Fibroblast of peridontal ligament (primary cell): ENCODE measurements at regions not wholly inside any gene's neighbourhood (a gene's known extent, or its start where the extent isn't known, plus 50 kb on each side); places are given as distances from the start of the nearest gene placed in this dataset.
"Not testable (repeated sequence)": the region's sequence is repeated elsewhere in the genome, so short reads cannot be mapped to it uniquely, and the experiment has no call there.

ENCODE experiments used
- DNase-seq: peaks from one replicate; pipeline ENCODE4 v3.0.0-alpha.2; 2010; ENCODE audit errors: extremely low read depth

DNA sequence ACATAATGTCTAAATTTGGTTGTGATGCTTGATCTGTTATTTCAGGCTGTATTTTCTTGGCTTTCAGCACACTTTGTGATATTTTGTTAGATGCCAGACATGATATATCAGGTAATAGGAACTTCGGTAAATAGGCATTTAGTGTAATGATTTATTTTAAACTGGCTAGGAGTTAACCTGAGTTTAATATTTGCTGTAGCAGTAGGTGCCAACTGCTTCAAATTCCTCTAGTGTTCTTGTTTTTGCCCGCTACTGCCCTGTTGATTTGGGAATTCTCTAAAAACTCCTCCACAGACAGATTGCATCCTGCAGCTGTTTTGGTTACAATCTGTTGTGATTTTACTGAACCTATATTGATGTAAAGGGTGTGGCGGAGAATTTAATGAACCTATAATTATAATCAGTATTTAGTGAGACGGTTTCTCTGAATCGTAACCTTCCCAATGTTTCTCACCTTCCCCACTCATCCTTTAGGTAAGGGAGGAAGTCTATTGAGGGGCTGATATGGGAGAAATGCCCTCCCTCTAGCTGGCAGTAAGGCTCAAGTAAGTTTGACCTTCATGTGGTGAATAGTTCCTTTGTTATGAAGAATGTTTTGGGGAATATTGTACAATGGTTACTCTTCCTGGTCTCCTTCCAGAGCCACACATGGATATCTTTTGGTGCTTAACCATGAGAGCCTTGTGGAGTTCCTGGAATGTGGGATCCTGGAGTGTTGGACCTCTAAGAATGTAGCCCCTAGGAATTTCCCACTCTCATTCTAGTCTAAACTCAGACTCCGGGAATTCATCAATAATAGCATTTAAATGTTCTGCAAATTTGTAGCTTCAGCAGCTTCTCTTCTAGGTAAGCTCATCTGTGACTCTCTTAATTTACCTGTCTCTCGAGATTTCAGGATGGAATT is 634.1 kb downstream of the FSCB start:
- DNase-seq, result no peak

DNA sequence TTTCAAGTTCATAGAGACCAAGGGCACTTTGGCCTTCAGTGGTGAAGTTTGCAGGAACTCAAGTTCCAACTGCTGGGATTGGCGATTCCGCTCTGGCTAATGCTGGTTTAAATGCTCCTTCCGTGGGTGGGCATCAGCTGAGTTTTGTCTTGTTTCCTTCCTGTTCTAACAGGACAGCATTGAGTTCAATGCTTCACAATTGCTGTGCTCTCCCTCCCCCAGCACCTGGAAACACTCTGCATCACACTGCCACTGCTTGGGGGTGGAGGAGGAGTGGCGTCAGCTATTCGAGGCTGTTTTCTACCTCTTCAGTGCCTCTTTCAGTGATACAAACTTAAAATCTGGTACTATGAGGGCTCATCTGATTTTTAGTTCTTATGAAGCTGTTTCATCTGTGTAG is 634.9 kb downstream of the FSCB start:
- DNase-seq, result no peak

DNA sequence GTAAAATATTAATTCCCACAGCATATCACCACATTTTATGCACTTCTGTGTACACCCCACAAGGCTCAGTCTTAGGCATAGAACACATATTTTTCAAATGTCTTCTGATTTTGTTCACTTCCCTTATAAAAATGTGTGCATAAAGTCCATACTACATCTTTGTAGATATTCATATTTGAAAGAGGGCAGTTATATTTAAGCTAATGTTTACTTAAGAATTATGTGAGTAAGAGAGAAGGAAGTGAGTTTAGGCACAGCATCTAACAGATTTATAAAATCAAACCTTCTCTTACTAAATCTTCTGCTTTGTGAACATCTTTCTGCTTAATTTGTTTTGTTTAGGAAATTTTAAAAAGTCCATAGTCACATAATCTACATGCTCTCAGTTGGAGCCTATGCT is 648.1 kb downstream of the FSCB start:
- DNase-seq, result no peak

DNA sequence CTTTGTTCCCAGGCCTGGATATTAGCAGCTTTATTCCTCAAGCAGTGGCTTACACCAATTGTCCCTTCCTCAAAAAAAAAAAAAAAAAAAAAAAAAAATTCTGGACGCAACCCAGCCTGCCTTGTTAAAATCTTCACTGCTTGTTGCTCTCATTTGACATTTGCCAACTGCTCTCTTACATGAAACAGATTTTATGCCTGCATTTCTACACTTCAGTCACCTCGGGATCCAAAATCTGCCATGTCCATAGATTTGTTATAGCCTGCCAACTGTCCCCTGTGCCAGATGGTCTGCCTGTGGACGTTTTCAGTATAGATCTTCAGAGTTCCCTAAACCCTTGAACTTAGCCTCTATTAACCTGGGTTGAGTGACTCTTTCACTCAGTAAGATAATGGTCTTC is 651.5 kb downstream of the FSCB start:
- no peak for DNase-seq

DNA sequence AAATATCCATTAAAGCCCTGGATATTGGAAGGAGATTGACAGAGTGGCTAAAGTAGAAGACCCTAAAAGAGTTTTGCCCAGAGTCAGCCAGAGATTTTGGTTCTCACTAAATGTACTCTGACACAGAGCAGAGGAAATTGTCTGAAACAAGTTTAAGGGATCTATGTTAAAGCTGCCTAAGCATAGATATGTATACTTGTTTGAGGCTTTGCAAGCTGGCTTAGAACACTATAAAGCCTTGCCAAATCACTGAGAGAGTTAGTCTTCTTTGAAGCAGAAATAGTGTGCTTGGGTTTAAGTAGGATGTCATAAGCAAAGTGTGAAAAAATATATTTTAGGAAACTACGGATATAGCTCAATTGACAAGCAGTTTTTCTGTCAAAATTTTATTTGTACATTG is 653.5 kb downstream of the FSCB start:
- no peak for DNase-seq

DNA sequence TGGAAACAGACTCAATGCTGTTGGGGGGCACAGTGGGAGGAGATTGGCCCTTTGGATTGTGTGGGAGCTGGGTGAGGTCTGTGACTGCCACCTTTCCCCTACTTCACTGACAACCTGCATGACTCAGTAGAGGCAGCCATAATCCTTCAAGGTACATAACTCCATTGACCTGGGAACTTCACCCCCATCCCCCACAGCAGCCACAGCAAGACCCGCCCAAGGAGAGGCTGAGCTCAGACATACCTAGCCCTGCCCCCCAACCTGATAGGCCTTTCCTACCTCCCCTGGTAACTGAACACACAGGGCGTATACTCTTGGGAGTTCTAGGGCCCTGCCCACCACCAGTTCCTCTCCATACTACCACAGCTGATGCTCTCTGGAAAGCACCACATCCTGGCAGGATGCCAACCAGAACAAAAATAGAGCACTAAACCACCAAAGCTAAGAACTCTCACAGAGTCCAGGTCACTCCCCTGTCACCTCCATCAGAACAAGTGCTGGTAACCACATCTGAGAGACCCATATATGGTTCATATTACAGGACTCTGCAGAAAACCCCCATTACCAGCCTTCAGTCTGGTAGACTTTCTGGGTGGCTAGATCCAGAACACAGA is 703.9 kb downstream of the FSCB start:
- DNase-seq, result no peak

DNA sequence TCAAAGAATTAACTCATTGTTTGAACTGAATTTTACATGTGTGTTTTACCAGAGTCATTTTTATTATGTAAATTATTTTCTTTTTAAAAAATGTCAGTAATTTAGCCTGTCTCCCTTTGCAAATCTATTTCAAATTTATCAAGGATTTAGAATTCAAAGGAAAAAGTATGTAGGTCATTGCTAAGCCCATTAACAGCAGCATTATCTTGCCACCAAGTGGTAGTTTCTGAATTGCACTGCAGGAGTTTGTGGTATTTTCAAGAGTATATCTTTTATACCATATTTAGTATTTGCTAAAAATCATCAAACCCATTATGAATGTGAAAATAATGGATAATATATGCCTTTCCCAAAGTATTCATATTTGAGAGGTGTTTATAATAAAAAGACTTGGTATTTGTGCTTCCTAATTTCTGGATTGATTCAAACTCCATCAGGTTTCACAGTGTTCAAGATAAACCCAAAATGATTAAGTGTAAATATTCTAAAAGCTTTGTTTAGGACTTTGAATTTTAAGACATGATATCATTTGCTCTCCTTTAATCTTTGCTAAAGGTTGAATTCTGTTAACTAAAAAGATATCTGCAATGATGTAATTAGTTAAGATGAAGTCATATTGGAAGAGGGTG is 711.4 kb downstream of the FSCB start:
- DNase-seq, result peak; percentile 39

DNA sequence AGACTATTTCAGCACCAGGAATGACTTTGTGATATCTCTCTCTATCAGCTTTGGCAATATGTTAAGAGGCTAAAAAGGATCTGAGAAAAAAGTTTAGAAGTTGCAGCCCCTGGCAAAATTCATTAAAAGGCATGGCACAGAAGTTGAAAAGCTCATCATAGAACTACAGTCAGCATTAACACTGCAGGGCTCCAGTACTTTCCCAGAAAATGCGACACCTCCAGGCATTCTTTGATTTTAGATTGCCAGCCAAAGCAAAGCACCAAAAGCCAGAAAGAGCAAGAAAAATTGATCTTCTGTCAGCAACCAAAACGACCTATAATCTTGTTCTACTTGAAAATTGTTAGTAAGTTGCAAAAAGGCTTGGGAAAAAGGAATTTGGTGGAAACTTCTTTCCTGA is 713.5 kb downstream of the FSCB start:
- no peak for DNase-seq

DNA sequence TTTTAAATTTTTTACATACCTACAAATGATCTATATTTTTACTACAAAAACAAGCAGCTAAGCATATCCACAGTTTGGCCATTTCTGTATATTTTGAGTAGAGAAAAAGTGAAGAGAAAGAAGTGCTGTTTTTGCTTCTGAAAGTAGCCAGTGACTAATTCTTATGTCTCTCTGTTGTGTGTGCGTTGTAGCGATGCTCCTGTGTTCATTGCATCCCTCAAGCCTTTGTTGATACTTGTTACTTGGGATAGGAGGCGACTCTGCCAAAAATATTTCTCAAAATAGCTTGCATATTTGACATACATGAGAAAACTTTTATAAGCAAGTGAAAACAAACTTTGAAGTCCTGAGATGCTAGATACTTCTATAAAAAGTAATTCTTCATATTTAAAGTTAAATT is 714.1 kb downstream of the FSCB start:
- DNase-seq, result peak; percentile 1

DNA sequence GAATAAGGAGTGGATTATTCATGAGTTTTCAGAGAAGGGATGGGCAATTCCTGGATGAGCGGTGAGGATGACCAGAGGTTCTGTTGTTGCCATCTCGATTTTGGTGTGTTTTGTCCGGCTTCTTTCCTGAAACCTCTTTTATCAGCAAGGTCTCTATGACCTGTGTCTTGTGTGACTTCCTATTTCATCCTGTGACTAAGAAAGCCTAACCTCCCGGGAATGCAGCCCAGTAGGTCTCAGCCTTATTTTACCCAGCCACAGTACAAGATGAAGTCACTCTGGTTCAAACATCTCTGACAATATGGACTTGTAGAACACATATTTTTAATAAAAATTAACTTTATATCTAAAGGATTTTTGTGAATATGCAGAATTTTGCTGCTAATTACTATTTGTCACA is 716.4 kb downstream of the FSCB start:
- no peak for DNase-seq

DNA sequence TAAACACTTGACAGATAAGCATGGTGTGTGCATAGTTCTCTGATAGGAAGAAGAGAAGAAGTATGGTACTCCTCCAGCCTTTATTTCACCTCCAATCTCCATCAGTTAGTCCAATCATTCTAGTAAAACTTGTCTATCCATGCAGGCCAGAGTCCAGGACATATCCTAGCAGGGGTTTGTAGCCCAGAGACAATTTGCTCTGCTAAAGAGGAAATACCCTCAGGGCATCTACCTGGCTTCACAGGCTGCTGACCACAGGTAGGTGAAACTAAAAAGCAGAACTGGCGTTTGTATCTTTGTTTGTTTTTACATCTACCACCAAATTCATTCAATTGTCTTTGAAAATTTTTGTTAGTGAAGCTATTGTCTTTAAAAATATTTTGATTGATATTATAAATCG is 717.6 kb downstream of the FSCB start:
- no peak for DNase-seq

DNA sequence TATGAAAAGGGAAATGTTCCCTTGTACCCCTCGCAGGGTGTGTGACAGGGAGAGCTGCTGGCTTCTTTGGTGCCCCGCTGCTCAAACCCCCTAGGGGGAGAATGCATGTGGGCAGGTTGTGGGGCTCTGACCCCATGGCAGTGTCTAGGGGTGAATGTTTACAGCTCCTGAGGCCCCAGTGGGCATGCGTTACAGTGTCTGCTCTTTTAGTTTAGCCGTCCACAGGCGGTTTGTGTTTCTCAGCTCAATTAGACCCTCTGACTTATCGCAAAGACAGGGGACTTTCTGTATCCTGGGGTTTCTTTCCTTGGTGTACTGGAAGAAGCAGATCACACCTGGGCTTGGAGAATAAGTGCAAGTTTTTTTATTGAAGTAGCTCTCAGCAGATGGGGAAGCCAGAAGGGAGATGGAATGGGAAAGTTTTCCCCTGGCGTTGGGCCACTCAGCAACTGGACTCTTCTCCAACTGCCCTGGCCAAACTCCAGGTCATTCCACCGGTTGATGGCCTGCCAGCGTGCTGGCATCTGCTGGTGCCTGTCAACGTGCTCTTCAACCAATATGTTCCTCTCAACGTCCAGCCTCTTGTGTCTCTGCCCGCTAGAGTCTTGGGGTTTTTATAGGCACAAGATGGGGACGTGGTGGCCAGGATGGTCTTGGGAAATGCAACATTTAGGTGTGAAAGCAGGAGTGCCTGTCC is 720.9 kb downstream of the FSCB start:
- no peak for DNase-seq

DNA sequence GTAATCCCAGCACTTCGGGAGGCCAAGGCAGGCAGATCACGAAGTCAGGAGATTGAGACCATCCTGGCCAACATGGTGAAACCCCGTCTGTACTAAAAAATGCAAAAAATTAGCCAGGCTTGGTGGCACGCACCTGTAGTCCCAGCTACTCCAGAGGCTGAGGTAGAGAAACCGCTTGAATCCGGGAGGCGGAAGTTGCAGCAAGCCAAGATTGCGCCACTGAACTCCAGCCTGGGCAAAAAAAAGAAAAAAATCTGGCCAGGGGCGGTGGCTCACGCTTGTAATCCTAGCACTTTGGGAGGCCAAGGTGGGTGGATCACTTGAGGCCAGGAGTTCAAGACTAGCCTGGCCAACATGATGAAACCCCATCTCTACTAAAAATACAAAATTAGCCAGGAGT is 722.7 kb downstream of the FSCB start:
- DNase-seq, result not testable (repeated sequence)

DNA sequence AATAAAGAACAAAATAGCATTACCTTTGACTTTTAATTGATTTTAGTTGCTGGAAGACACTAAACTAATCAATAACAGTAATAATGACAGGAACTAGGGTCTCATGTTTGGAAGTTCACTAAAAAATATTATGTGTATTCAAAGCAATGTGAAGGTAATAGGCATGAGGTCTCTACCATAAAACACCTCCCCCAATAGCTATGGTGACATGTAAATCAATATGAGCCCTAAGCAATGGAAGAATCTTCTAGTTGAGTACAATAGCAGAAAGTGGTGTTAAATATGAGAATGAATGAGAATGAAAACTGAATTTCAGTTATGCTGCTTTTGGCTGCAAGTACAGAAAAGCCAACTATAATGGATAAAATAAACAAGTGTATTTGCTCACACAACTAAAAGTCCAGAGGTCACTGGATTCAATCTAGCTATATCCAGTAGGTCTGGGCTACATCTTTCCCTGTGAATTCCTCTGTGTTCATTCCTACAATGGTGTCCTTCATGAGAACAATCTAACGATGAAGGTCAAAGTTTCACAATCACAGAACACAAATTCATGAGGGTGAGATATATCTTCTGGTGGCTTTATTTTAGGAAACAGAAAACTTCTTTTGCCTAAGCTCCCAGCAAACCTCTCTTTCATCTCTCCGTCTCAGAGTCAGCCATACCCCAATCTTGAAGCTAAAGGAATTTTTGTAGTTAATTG is 728.0 kb downstream of the FSCB start:
- DNase-seq, result no peak

DNA sequence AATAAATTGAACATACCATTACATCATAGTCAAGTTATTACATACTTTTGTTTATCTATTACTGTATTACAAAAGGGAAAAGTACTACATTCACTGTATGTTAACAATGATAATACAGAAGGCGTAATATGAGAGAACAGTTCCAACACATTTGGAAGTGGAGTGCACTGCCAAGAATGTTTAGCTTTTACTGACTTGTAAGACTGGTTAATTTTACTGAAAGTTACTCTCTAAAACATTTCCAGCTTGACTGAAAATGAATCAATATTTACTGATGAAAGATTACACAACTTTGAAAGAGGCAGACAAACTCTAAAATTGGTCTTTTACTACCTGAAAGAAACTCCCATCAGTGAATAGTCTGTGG is 728.5 kb downstream of the FSCB start:
- no peak for DNase-seq

DNA sequence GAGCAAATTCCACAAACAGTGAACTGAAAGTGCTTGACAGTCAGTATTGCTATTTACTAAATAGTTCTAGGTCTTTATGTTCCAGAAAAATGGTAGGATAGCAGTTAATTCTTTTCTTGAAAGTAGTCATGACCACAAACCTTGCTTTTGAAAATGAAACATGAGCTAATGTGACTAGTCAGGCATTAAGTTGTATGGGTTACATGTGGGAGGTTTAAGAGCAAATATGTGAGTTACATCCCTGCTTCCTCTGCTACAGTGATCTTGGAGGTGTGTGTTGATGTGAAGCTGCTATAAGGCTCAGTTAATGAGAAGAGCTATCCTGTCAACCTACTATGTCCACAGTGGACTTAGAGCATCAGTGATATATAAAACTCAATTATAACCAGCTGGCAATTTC is 741.6 kb downstream of the FSCB start:
- DNase-seq, result no peak

DNA sequence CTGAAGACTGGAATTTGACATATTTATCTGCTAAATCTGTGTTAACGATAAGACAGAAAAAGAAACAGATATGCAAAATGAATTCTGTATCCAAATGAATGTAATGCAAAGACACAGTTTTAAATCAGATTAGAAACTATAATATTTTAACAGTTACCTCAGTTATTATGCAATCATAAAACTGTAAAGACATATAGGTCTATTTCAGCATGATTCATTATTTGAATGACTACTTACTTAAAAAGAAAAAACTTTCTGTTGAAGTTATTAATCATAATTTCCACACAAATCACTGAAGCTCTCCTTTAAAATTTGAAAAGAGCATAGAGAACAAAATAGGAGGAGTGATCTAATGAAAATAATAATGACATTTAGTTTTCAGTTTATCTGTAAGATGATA is 742.6 kb downstream of the FSCB start:
- no peak for DNase-seq

DNA sequence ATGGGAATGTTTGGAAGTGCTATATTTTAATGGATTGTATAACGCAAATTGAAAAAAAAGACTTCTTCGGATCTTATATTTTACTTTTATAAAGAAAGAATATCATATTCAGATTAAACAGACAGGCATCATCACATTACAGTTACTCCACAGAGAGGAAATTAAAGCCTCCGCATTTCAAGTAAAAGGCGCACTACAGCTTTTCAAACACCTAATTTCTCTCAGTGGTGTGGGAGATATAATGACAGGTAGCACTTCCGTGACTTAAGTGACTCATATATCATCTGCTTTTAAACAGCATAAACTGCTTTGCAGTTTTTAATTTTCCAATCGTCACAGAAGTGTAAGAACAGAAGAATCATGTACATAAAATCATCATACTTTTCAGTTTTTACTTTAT is 751.4 kb downstream of the FSCB start:
- no peak for DNase-seq

DNA sequence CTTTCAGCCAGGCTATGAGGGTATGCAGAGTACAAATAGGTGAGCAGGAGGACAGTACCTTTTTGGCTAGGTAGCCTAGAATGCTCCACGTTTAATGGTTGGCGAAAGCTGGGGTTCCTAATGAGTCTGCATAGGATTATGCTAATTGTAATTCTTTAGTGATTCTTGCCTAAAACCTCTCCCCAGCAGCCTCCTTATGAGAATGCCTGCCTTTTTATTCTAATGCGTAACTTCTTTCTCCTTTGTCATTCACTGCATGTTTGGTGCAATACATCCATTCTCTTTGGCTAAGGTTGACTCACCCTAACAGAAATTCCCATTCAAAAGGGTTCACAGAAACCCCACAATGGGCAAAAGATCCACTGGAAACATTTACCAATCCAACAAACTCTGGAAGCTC is 752.2 kb downstream of the FSCB start:
- DNase-seq, result no peak

DNA sequence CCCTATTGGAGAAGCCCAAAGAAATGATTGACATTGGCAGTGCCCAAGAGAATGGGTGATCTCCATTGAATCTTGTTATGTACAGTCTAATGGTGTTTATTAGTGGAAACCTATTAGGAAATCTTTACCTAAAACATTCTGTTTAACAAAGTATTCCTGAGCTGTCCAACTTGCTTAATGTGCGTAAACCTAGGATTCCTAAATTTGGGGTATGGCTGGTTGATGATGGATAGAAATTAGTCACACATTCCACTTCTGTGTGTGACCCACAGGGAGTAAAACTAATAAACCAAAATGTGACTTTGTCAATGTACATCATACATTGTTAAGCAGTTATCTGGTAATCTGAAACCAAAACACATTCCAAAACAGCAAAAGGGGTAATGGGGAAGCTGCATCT is 761.3 kb downstream of the FSCB start:
- DNase-seq, result no peak

DNA sequence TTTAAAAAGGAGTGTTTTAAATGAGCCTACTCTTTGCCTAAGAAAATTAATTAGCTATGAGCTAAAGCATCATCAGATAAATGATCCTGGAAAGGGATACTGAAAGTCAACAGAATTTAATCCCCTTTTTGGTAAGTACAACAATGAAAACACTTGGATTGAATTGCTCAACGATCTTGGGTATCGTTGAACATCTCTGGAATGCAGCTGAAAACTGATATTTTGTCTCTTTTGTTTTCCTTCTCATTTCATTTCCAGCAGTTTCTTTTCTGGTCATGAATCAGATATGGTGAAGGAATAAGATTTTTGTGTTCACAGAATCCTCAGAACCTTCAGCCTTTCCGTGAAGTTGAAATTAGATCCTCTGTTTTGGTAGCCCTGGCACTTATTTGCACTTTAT is 771.2 kb downstream of the FSCB start:
- DNase-seq, result peak; percentile 37

DNA sequence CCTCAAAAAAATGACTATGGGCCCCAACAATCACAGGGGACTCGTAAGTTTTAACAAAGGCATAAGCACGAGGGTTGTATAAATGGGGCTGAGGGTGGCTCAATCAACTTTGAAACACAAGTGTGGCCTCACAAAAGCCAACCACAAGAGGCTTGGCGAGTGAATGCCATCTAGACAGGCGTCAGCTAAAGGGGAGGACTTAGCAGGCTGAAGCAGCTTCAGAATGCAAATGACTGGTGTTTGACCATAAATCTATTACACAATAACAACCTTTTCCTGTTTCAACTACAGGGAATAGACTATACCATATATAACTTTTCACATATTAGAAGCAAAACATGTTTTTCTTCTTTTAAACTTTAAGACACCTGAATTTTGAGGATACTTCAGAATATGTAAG is 777.9 kb downstream of the FSCB start:
- DNase-seq, result no peak
